GM20000 (cell line): ENCODE measurements at regions not wholly inside any gene's neighbourhood (a gene's known extent, or its start where the extent isn't known, plus 50 kb on each side); places are given as distances from the start of the nearest gene placed in this dataset.

Experiments used
- DNase-seq: peaks from one replicate; pipeline ENCODE4 v3.0.0; 2012; ENCODE audit warnings: low spot score
- TF ChIP-seq, protein P1 (sequence below): IDR thresholded peaks from 2 replicates; pipeline ENCODE4 v1.5.1; 2012; ENCODE audit warnings: mild to moderate bottlenecking, control low read depth; ENCODE audit errors: extremely low read depth, missing control alignments

DNA sequence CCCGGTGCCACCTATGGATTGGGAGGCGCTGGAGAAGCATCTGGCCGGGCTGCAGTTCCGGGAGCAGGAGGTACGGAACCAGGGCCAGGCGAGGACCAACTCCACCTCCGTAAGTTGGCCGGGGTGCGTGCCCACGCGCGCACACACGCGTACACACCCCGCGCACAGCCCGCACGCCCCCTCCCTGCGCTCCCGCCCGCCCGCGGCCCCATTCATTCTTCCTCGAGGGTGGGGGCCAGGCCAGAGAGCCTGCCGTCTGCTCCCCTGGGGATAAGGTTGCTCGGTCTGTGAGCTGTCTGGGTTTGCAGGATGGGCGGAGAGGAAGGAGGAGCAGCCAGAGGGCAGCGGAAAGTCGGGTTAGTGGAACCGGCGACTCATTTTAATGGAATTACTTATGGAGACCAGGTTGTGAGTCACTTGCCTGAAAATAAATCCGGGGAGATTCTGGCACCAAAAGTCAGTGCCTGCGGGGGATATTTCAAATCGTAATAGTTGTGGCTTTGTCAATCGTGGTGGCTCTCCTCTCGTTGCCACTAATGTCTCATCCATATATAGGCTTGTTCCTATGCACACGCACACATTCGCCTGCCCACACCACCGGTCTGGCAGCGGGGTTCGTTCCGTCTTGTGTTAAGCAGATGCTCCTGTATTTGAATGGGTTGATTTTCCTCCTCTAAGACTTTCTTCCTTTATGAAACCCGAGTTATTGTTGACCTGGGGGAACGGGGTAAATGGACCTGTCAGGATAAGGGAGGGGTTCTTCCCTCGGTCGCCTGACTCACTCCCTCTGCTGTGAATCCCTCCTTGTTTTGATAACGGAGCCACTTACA lies 223.4 kb upstream of the IL12A start:
- TF ChIP-seq, protein P1, sequence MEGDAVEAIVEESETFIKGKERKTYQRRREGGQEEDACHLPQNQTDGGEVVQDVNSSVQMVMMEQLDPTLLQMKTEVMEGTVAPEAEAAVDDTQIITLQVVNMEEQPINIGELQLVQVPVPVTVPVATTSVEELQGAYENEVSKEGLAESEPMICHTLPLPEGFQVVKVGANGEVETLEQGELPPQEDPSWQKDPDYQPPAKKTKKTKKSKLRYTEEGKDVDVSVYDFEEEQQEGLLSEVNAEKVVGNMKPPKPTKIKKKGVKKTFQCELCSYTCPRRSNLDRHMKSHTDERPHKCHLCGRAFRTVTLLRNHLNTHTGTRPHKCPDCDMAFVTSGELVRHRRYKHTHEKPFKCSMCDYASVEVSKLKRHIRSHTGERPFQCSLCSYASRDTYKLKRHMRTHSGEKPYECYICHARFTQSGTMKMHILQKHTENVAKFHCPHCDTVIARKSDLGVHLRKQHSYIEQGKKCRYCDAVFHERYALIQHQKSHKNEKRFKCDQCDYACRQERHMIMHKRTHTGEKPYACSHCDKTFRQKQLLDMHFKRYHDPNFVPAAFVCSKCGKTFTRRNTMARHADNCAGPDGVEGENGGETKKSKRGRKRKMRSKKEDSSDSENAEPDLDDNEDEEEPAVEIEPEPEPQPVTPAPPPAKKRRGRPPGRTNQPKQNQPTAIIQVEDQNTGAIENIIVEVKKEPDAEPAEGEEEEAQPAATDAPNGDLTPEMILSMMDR: no peak
- DNase-seq: peak; percentile 39

DNA sequence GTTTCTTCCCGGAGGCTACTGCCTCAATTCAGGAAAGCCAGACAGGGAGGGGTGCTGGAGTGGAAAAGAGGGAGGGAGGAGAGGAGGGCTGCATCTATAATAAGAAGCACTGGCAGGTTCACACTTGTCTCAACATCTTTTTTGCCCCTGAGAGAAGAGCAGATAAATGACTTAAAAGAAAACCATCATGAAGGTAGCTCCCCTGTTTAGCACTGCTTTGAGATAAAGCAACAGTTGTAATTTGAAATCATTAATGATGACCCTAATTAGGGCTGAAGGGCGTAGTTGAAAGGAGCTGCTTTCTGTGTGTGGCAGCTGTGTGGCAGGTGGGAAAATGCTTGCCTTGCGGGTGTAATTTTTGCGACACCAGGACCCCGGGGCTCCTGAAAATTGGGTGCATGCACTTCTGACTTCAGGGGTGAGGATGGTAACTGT lies 222.8 kb upstream of the IL12A start:
- no peak for DNase-seq
- TF ChIP-seq, protein P1: no peak

DNA sequence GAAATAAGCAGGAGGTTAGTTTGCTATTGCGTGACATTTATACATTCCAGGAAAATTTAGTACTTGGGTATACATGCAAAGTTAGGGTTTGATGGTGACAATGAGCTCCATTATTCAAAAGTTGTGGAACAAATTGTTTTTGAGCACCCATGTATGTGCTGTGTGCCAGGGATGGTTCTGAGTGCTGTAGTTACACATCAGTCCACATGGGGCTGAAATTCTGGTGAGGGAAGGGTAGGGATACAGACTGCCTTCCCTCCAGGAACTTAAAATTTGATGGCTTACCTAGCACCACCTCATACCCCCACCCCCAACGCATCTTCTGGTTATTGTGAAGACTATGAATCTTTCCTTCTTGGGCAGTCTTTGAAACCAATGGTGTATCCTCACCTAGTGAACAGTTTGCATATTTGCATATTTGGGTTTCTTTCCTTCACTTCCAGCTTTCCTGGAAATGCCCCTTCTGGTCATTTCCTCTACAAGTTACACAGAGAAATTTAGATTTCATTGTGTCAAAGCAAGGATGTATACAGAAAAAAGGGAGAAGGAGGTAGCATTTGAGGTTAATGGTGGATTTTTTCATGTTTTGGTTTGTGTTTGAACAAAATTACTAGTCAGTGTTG lies 222.0 kb upstream of the IL12A start:
- TF ChIP-seq, protein P1: no peak
- no peak for DNase-seq

DNA sequence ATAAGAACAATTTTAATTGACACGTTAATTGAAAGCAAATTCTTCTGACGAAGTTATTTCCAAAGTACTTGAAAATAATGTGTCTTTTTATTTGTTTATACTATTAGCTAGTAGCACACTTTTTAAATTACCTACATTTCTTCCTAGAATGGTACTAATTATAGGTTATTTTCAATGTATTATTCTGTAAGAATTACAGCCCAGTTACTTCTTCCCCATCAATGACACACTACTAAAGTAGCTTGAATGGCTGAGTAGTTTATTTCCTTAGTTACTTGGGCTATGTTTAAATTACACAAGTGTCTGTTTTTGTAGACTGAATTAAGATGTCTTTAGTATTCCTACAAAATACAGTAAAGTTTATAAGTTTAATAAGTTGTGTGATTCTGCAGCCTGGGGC lies 217.6 kb upstream of the IL12A start:
- DNase-seq: no peak
- TF ChIP-seq, protein P1: no peak

DNA sequence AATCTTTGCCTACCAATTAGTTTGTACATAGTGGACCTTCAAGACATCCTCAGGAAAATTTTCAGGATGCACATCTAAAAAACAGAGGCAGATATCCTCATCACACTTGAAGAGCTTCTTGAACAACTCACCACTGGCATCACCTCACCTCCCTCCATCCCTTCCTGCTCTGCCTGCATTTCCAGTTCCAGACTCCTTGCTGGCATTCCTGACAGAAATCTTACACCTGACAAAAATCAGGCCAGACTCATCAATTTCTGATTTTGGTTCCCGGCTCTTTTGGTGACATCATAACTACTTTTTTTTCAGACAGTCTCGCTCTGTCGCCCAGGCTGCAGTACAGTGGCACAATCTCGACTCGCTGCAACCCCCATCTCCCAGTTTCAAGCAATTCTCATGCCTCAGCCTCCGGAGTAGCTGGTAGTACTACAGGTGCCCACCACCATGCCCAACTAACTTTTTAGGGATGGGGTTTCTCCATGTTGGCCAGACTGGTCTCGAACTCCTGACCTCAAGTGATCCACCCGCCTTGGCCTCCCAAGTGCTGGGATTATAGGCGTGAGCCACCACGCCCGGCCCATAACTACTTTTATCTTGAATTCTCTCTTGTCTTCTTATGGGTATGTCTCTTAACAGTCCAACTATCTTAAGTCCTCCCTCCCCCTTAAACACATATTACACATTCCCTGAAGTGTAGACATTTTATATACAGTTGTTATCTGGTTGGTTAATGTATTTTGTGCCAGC lies 216.6 kb upstream of the IL12A start:
- no peak for DNase-seq
- TF ChIP-seq, protein P1: no peak

DNA sequence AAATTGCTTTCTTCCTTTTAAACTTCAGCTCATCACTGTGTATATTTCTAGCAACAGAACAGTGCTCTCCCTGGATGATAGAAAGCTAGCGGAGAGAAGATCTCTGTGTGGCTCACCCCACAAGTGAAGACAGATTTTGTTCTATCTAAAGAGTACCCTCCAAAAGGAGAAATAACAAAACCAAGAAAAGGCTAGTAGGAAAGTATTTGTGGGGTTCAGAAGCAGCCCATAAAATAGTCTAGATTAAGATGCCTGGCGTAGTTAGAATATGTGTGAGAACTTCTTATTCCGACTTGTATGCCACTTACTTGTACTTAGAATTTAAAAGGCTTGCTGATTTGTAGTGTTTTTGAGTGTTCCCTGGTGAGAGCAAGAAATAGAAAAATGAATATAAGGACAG lies 214.9 kb upstream of the IL12A start:
- DNase-seq: no peak
- TF ChIP-seq, protein P1: no peak
